ENCODE measurements at regions not wholly inside any gene's neighbourhood (a gene's known extent, or its start where the extent isn't known, plus 50 kb on each side); places are given as distances from the start of the nearest gene placed in this dataset.

DNA sequence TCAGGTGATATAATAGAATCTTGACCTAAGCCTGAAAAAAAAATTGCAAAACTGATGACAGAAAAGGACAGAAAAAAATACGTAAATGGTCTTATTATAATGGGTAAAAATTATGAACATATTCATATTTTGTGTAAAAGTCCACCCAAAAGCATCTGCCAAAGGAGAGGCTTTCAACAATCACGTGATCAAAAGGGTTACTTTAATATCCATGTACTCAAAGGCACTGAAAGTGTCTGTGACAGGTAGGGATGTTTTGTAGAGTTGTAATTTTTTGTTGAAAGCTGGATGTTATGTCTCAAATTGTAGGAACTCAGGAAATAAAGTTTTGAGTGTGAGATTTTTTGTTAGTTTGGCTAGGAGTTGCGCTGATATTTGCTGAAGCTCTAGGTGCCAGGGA lies 144.8 kb upstream of the GALNTL6 start:
- DNase-seq (ENCODE audit: low spot score) = no peak
- H3K36me3 Mint-ChIP-seq (ENCODE audit: low read depth) = no peaks in the 10 kb centered on the region
- no peaks in the 10 kb centered on the region for H3K9me3 Mint-ChIP-seq
- H3K4me3 Mint-ChIP-seq = no peak overlapping the region
- H3K27ac Mint-ChIP-seq = no peak overlapping the region
- H3K27me3 Mint-ChIP-seq (ENCODE audit: low read depth) = no peaks in the 10 kb centered on the region
- H3K4me1 Mint-ChIP-seq (ENCODE audit: low read depth) = no peaks in the 10 kb centered on the region

DNA sequence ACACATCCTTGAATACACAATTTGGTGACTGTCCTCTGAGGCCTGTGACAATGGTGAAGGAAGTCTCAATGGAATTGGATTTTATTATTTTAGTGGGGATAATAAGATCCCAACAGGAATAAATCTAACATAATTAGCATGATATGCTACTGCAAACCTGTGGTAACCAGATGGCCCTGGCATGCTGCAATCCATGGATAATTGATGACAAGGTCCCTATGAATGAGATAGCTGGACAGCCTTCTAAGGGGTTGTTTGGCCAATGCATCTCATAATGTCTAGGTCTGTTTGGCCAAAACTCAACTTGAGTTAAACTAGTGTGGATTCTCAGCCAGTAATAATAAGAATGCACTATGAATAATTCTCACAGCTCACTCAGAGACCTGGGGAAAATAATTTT lies 145.3 kb upstream of the GALNTL6 start:
- H3K9me3 Mint-ChIP-seq = no peaks in the 10 kb centered on the region
- no peak overlapping the region for H3K27ac Mint-ChIP-seq
- H3K27me3 Mint-ChIP-seq (ENCODE audit: low read depth) = no peaks in the 10 kb centered on the region
- H3K4me3 Mint-ChIP-seq = no peak overlapping the region
- H3K4me1 Mint-ChIP-seq (ENCODE audit: low read depth) = no peaks in the 10 kb centered on the region
- DNase-seq (ENCODE audit: low spot score) = no peak
- H3K36me3 Mint-ChIP-seq (ENCODE audit: low read depth) = no peaks in the 10 kb centered on the region

DNA sequence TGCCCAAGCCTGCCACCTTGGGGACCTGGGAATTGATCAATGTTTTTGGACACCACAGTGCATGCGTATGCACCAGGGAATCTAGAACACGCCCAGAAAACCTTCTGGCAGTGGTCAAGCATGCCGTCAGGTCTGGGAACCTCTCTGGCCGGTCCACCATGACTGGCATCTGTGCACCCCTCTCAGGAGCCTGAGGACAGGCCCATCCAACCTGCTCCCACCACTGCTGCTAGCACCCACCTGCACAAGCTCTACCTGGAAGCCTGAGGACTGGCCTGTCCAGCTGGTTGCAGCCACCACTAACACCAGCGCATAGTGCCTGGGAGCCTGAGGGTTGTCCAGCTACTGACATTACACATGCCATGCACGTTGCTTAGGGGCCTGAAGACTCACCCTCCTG lies 162.1 kb upstream of the GALNTL6 start:
- Mint-ChIP-seq H3K36me3 (ENCODE audit: low read depth) (no peaks in the 10 kb centered on the region), H3K27ac (no peak overlapping the region), H3K27me3 (ENCODE audit: low read depth) (no peaks in the 10 kb centered on the region), H3K4me3 (no peak overlapping the region), H3K9me3 (peaks cover 3% of the 10 kb centered on the region), H3K4me1 (ENCODE audit: low read depth) (no peaks in the 10 kb centered on the region)
- DNase-seq (ENCODE audit: low spot score) = no peak

DNA sequence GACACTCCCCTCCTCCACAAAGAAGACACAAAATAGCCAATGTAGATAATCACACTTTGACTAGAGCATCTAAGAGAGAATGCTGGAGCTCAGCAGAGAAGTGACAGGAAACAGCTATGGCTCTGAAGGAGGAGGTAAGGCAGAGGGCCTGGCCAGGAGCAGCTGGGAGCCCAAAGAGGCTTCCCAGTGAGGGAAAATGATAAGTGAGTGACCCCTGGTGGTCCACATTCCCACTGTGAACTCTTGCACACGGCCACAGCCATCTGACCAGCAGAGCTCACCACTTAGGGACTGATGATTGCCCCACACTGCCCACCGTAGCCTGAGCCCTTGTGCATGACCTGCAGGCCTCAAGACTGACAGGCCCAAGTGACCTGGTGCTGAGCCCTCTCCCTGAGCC lies 162.7 kb upstream of the GALNTL6 start:
- Mint-ChIP-seq H3K27ac (no peak overlapping the region), H3K4me1 (ENCODE audit: low read depth) (no peaks in the 10 kb centered on the region), H3K36me3 (ENCODE audit: low read depth) (no peaks in the 10 kb centered on the region), H3K27me3 (ENCODE audit: low read depth) (no peaks in the 10 kb centered on the region), H3K9me3 (peaks cover 3% of the 10 kb centered on the region), H3K4me3 (no peak overlapping the region)
- no peak for DNase-seq (ENCODE audit: low spot score)

DNA sequence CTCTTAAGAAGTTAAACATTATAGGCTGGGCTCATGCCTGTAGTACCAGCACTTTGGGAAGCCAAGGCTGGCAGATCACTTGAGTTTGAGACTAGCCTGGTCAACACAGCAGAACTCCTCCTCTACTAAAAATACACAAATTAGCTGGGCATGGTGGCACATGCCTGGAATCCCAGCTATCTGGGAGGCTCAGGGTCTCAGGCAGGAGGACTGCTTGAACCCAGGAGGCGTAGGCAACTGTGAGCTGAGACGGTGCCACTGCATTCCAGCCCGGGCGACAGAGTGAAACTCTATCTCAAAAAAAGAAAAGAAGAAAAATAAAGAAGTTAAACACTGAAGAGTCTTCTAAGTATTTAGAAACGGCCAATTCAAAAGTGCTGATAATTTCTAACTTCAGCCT lies 164.3 kb upstream of the GALNTL6 start:
- H3K27ac Mint-ChIP-seq = no peak overlapping the region

DNA sequence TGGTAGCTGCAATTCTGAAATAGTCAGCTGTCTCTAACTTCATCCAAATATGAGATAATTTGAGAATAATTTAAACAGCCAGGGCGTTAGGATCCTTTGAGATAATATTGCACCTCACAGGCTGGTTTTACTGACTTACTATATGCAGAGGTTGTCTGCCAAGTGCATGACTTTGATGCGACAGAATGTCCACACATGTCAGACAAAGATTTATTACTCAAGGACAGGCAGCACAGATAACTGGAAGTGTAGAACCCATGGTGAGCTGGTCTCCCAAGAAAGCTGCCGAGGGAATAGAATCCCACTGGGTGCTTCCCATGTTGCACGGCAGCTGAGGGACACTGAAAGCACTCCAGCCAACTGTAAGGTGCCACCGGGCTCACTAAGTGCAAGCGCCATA lies 166.2 kb upstream of the GALNTL6 start:
- Mint-ChIP-seq H3K36me3 (ENCODE audit: low read depth) (no peaks in the 10 kb centered on the region), H3K4me3 (no peak overlapping the region), H3K27ac (no peak overlapping the region), H3K27me3 (ENCODE audit: low read depth) (no peaks in the 10 kb centered on the region), H3K4me1 (ENCODE audit: low read depth) (peaks cover 3% of the 10 kb centered on the region), H3K9me3 (peaks cover under 1% of the 10 kb centered on the region)
- no peak for DNase-seq (ENCODE audit: low spot score)

More for the DNA sequence above, 164.3 kb upstream of the GALNTL6 start:
- Mint-ChIP-seq H3K9me3 (peaks cover 3% of the 10 kb centered on the region), H3K36me3 (ENCODE audit: low read depth) (no peaks in the 10 kb centered on the region), H3K27me3 (ENCODE audit: low read depth) (no peaks in the 10 kb centered on the region), H3K4me3 (no peak overlapping the region), H3K4me1 (ENCODE audit: low read depth) (no peaks in the 10 kb centered on the region)
- no peak for DNase-seq (ENCODE audit: low spot score)

DNA sequence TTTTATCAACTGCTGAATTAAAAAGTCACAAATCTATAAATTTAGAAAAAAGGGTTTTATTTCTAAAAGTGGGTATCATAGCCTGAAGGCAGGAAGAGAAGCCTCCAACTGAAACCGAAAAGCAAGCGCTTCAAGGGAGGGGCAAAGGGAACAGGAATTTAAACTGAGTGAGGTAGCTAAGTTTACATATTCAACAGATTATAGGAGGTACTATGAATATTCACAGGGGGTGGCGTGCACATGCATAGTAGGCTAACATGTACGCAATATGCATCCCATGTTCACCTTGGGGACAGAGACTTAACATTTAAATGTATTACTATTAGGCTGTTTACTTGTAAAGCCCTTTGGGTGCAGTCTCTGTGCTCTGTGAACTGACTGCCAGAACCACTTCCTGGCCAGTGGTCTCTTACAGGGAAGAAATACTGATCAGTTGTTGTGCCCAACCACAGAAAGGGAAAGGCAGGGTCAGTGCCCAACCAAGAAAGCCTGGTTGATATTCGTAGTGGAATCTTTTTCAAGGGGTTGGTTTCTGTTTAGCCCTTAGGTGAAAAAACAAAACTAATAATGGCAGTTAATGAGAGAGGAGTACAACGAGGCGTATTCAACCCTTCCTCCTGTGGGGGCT lies 168.7 kb upstream of the GALNTL6 start:
- no peak for DNase-seq (ENCODE audit: low spot score)

DNA sequence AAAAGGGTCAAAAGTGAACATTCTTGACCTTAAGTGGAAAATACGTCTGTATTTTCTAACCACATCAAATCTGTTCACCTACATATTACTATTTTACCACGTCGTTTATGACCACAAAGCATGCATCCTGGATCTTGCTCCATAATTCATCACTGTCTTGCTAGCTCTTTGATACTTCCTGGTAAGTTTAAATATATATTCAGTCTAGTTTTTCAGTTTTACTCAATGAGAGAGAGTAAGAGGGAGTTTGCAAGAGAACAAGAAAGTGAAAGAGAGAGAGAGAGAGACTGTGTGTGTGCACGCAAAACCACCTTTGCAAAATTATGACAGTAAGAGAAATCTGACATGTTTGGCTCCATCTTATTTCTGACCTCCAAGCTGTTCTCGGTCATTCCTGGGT lies 173.7 kb upstream of the GALNTL6 start:
- Mint-ChIP-seq H3K27me3 (ENCODE audit: low read depth) (no peaks in the 10 kb centered on the region), H3K36me3 (ENCODE audit: low read depth) (no peaks in the 10 kb centered on the region), H3K4me3 (peak overlapping the region; percentile 3), H3K27ac (peak overlapping the region; percentile 53), H3K9me3 (no peaks in the 10 kb centered on the region), H3K4me1 (ENCODE audit: low read depth) (peaks cover 10% of the 10 kb centered on the region)
- DNase-seq (ENCODE audit: low spot score) = no peak

More for the DNA sequence above, 168.7 kb upstream of the GALNTL6 start:
- Mint-ChIP-seq H3K4me3 (no peak overlapping the region), H3K4me1 (ENCODE audit: low read depth) (peaks cover 9% of the 10 kb centered on the region), H3K36me3 (ENCODE audit: low read depth) (no peaks in the 10 kb centered on the region), H3K27ac (no peak overlapping the region), H3K9me3 (no peaks in the 10 kb centered on the region), H3K27me3 (ENCODE audit: low read depth) (no peaks in the 10 kb centered on the region)

DNA sequence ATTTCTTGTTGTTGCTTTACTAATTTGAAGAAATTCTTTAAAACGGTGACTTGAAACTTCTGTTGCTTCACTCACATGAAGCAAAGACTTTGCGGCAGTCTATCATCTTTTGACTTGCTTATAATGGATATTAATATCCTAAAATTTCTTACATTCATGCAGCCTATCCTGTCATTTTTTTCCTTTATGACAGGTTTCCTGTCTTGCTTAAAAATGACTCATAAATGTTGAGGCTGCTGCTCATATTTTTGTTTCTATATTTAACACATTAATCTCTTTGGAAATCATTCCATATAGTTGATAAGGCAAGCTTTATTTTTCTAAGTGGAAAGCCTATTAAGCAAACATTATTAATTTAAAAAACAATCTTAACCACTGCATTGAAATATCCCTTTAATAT lies 176.6 kb upstream of the GALNTL6 start:
- Mint-ChIP-seq H3K27me3 (ENCODE audit: low read depth) (no peaks in the 10 kb centered on the region), H3K27ac (no peak overlapping the region), H3K9me3 (no peaks in the 10 kb centered on the region), H3K36me3 (ENCODE audit: low read depth) (no peaks in the 10 kb centered on the region), H3K4me3 (no peak overlapping the region), H3K4me1 (ENCODE audit: low read depth) (peaks cover 7% of the 10 kb centered on the region)
- no peak for DNase-seq (ENCODE audit: low spot score)

DNA sequence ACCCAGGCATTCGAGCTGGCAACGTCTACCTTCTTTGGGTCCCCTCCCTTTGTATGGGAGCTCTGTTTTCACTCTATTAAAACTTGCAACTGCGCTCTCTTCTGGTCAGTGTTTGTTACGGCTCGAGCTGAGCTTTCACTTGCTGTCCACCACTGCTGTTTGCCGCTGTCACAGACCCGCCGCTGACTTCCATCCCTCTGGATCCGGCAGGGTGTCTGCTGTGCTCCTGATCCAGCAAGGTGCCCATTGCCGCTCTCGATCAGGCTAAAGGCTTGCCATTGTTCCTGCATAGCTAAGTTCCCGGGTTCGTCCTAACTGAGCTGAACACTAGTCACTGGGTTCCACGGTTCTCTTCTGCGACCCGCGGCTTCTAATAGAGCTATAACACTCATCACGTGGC lies 183.5 kb upstream of the GALNTL6 start:
- Mint-ChIP-seq H3K4me3 (no peak overlapping the region), H3K27ac (no peak overlapping the region), H3K9me3 (peaks cover 7% of the 10 kb centered on the region), H3K36me3 (ENCODE audit: low read depth) (no peaks in the 10 kb centered on the region), H3K27me3 (ENCODE audit: low read depth) (no peaks in the 10 kb centered on the region), H3K4me1 (ENCODE audit: low read depth) (no peaks in the 10 kb centered on the region)
- DNase-seq (ENCODE audit: low spot score) = no peak

DNA sequence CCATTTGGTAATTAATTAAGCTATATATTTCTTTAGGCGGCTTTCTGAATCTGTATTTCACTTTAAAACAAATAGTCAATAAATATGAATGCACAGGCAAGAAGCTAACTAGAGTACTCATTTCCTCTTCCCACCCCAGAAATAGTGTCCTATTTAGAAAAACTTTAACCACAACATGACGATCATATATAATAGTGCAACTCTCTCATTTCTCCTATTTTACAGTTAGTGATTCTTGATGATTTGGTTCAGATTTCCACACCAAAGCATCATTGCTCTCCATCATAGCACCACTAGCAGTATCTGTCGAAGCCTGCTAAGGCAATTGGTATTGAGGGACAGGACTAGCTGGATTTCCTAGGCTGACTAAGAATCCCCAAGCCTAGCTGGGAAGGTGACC lies 184.0 kb upstream of the GALNTL6 start:
- Mint-ChIP-seq H3K27me3 (ENCODE audit: low read depth) (no peaks in the 10 kb centered on the region), H3K4me1 (ENCODE audit: low read depth) (no peaks in the 10 kb centered on the region), H3K4me3 (no peak overlapping the region), H3K36me3 (ENCODE audit: low read depth) (no peaks in the 10 kb centered on the region), H3K9me3 (peaks cover 7% of the 10 kb centered on the region), H3K27ac (no peak overlapping the region)
- DNase-seq (ENCODE audit: low spot score) = no peak

DNA sequence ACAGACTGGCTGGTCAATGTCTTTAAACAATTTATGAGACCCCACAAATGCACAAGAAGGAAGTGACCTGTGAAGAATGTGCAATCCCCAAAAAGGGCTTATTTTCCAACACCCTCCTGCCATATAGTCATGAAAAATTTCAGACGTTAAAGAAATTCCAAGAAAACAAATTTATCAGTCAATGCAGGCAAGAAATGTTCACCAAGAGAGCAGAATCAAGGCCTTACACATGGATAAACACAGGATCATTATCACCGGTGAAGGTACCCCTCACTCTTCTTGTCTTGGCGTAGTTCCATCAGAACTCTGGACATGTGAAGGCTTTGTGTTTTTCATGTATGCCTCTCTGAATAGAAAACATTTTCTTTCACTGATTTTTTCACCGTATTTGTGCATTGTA lies 186.7 kb upstream of the GALNTL6 start:
- no peaks in the 10 kb centered on the region for H3K4me1 Mint-ChIP-seq (ENCODE audit: low read depth)
- no peaks in the 10 kb centered on the region for H3K27me3 Mint-ChIP-seq (ENCODE audit: low read depth)
- no peak overlapping the region for H3K4me3 Mint-ChIP-seq
- no peak for DNase-seq (ENCODE audit: low spot score)
- peaks cover 7% of the 10 kb centered on the region for H3K9me3 Mint-ChIP-seq
- H3K27ac Mint-ChIP-seq = no peak overlapping the region
- H3K36me3 Mint-ChIP-seq (ENCODE audit: low read depth) = no peaks in the 10 kb centered on the region

DNA sequence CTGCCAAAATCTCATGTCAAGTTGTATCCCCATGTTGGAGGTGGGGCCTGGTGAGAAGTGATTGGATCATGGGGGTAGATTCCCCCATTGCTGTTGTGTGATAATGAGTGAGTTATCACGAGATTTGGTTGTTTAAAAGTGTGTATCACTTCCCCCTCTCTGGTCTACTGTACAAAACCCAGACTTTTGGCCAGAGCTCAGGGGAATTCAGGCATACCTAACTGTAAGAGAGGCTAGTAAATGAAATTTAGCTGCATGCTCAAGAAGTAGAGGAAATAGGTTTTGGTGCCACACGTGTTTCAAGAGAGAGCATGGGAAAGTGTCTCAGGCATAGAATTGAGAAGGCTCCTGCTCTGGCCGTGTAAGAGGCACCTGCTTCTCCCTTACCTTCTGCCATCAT lies 190.5 kb upstream of the GALNTL6 start:
- Mint-ChIP-seq H3K4me3 (no peak overlapping the region), H3K9me3 (peaks cover 8% of the 10 kb centered on the region), H3K27ac (no peak overlapping the region), H3K36me3 (ENCODE audit: low read depth) (no peaks in the 10 kb centered on the region), H3K27me3 (ENCODE audit: low read depth) (no peaks in the 10 kb centered on the region), H3K4me1 (ENCODE audit: low read depth) (no peaks in the 10 kb centered on the region)
- DNase-seq (ENCODE audit: low spot score) = no peak

DNA sequence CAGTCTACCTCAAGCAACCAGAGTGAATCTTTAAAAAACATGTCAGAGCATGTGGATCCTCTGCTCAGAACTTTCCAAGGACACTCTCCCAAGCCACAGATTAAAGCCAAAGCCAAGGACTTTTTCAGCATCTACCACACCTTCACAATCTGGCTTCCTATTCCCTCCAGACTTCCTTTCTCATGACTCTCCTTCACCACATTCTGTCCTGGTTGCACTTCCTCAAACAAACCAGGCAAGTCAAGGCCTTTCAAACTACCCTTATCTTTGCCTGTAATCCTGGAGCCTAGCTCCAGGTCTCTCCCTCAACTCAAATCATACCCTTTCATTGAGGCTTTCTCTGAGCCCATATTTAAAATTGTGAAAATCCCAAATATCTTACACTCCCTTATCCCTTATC lies 191.6 kb upstream of the GALNTL6 start:
- Mint-ChIP-seq H3K4me3 (no peak overlapping the region), H3K4me1 (ENCODE audit: low read depth) (no peaks in the 10 kb centered on the region), H3K27ac (no peak overlapping the region), H3K36me3 (ENCODE audit: low read depth) (no peaks in the 10 kb centered on the region), H3K9me3 (peaks cover 8% of the 10 kb centered on the region), H3K27me3 (ENCODE audit: low read depth) (no peaks in the 10 kb centered on the region)
- DNase-seq (ENCODE audit: low spot score) = no peak

DNA sequence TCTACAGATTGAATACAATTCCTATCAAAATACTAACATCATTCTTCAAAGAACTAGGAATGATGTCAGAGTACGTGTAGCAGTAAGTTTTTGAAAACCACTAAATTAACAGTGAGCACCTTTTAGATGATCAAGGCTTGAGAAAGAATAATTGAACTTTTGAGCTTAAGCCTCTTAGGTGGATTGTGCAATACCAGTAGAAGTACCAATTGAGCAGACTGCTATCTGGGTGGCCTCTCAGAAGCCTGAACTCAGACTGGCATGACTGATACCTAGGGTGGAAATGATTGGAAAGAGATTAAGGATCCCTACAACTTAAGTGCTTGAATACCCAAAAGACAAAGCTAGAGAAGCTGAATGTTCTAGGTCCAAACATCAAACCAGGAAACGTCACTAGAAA lies 200.3 kb upstream of the GALNTL6 start:
- peaks cover 8% of the 10 kb centered on the region for H3K9me3 Mint-ChIP-seq
- no peaks in the 10 kb centered on the region for H3K27me3 Mint-ChIP-seq (ENCODE audit: low read depth)
- H3K36me3 Mint-ChIP-seq (ENCODE audit: low read depth) = no peaks in the 10 kb centered on the region
- no peak overlapping the region for H3K4me3 Mint-ChIP-seq
- no peak overlapping the region for H3K27ac Mint-ChIP-seq
- no peaks in the 10 kb centered on the region for H3K4me1 Mint-ChIP-seq (ENCODE audit: low read depth)
- DNase-seq (ENCODE audit: low spot score) = no peak
